OCI-LY7 (cell line): ENCODE measurements at regions not wholly inside any gene's neighbourhood (a gene's known extent, or its start where the extent isn't known, plus 50 kb on each side); places are given as distances from the start of the nearest gene placed in this dataset.

ENCODE experiments used
- CTCF ChIP-seq: fragments of 200-600 bp; sonication (generic); conservative IDR thresholded peaks from 2 replicates; pipeline ENCODE4 v1.5.1; 2014; ENCODE audit warnings: mild to moderate bottlenecking, antibody characterized with exemption, low read length, moderate library complexity, mixed read lengths
- EZH2phosphoT487 ChIP-seq: fragments of 200-600 bp; sonication (generic); IDR thresholded peaks from 2 replicates; pipeline ENCODE4 v1.6.1; 2018; ENCODE audit warnings: low read depth, borderline replicate concordance, mild to moderate bottlenecking, mixed run types, antibody characterized with exemption, low read length, moderate library complexity, mixed read lengths

GRCh38 chr13:24074678-24075077, 85.8 kb upstream of the SPATA13 start:
- TF ChIP-seq CTCF (no peak), EZH2phosphoT487 (no peak)
